ENCODE measurements at regions not wholly inside any gene's neighbourhood (a gene's known extent, or its start where the extent isn't known, plus 50 kb on each side); places are given as distances from the start of the nearest gene placed in this dataset.

- no peak for DNase-seq
Observed at GRCh38 chr2:15107137-15107536, 454.0 kb downstream of the NBAS start.

GRCh38 chr2:15111718-15112117 lies 449.4 kb downstream of the NBAS start:
- DNase-seq, result no peak

GRCh38 chr2:15112216-15112615 lies 448.9 kb downstream of the NBAS start:
- no peak for DNase-seq

- DNase-seq, result no peak
Observed at GRCh38 chr2:15115776-15116175, 445.4 kb downstream of the NBAS start.

- DNase-seq, result no peak
Observed at GRCh38 chr2:15116830-15117229, 444.3 kb downstream of the NBAS start.
